MM.1S (cell line): ENCODE measurements at regions not wholly inside any gene's neighbourhood (a gene's known extent, or its start where the extent isn't known, plus 50 kb on each side); places are given as distances from the start of the nearest gene placed in this dataset.

Experiments used
- EZH2 ChIP-seq: fragments of 300-600 bp; sonication (generic); optimal IDR thresholded peaks from 2 replicates; pipeline ENCODE3; 2017; ENCODE audit warnings: low read depth, mild to moderate bottlenecking, antibody characterized with exemption, low read length, mixed read lengths
- TF ChIP-seq, protein P1 (sequence below): fragments of 300-600 bp; sonication (generic); IDR thresholded peaks from 2 replicates; pipeline ENCODE4 v1.5.1; 2016; ENCODE audit warnings: antibody characterized with exemption, low read length, mixed read lengths

DNA sequence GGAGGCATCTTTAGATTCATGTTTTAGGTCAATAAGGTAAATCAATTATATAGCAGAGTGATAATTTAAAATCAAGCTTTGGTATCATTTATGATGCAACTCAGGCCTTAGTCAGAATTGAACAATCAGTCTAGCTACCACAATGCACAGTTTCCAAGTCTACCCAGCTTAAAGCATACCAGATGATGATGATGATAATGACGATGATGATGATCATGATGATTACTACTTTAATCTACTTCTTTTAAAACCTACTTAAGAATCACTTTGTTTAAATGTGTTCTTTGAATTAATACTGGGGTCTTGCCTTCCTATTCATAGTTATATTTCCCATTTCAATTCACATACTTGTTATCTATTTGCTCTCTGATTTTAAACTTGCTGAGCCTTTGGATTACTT lies 1872.7 kb downstream of the OLFM4 start:
- TF ChIP-seq, protein P1, sequence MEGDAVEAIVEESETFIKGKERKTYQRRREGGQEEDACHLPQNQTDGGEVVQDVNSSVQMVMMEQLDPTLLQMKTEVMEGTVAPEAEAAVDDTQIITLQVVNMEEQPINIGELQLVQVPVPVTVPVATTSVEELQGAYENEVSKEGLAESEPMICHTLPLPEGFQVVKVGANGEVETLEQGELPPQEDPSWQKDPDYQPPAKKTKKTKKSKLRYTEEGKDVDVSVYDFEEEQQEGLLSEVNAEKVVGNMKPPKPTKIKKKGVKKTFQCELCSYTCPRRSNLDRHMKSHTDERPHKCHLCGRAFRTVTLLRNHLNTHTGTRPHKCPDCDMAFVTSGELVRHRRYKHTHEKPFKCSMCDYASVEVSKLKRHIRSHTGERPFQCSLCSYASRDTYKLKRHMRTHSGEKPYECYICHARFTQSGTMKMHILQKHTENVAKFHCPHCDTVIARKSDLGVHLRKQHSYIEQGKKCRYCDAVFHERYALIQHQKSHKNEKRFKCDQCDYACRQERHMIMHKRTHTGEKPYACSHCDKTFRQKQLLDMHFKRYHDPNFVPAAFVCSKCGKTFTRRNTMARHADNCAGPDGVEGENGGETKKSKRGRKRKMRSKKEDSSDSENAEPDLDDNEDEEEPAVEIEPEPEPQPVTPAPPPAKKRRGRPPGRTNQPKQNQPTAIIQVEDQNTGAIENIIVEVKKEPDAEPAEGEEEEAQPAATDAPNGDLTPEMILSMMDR, result no peak
- TF ChIP-seq EZH2, result no peak
